Gastroesophageal sphincter (tissue), 3 donors: ENCODE measurements at regions not wholly inside any gene's neighbourhood (a gene's known extent, or its start where the extent isn't known, plus 50 kb on each side); places are given as distances from the start of the nearest gene placed in this dataset.

ENCODE experiments used
- EP300 ChIP-seq: sonication (generic); formaldehyde crosslinking; IDR thresholded peaks from one replicate; pipeline ENCODE4 v1.6.1; 2017; ENCODE audit warnings: antibody characterized with exemption, mild to moderate bottlenecking
- POLR2A ChIP-seq, 2 donors: fragments of 450-650 bp; IDR thresholded peaks; one replicate each; pipeline ENCODE4 v1.6.1; 2017; ENCODE audit warnings: antibody characterized with exemption in 2 of 2, mild to moderate bottlenecking in 2 of 2, moderate library complexity in 1 of 2
- TF ChIP-seq, protein P1 (sequence below), 4 experiments: fragments of 200-600 bp in 2 of 4; fragments of 450-650 bp in 2 of 4; sonication (generic) in 1 of 4; IDR thresholded peaks; one replicate each; pipeline ENCODE4 v1.5.1; 2017 to 2019; ENCODE audit warnings: antibody characterized with exemption in 4 of 4, mild to moderate bottlenecking in 2 of 4, moderate library complexity in 2 of 4

DNA sequence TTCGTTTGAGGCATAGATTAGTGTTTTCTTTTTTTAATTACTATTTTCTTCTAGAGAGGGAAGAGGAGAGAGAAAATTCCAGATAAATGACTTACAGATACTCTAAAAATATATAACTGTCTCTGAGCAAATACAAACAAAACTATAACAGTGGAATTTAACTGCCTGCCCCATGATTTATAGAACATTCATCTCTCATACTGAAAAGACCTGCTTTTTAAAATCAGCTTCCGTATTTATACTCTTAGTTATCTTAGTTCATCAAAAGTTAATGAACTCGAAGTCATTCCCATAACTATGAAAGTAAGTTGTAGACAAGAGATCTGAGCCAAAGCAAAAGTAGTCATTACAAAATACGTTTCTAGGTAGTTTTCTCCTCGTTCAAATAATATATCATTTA lies 123.8 kb upstream of the DMRT1 start:
- TF ChIP-seq, protein P1, sequence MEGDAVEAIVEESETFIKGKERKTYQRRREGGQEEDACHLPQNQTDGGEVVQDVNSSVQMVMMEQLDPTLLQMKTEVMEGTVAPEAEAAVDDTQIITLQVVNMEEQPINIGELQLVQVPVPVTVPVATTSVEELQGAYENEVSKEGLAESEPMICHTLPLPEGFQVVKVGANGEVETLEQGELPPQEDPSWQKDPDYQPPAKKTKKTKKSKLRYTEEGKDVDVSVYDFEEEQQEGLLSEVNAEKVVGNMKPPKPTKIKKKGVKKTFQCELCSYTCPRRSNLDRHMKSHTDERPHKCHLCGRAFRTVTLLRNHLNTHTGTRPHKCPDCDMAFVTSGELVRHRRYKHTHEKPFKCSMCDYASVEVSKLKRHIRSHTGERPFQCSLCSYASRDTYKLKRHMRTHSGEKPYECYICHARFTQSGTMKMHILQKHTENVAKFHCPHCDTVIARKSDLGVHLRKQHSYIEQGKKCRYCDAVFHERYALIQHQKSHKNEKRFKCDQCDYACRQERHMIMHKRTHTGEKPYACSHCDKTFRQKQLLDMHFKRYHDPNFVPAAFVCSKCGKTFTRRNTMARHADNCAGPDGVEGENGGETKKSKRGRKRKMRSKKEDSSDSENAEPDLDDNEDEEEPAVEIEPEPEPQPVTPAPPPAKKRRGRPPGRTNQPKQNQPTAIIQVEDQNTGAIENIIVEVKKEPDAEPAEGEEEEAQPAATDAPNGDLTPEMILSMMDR (IDR thresholded peaks at IDR 0.05) = no peak
- TF ChIP-seq POLR2A (IDR thresholded peaks at IDR 0.05) (no peak), EP300 (no peak)
